HUES48 (cell line): ENCODE measurements at regions not wholly inside any gene's neighbourhood (a gene's known extent, or its start where the extent isn't known, plus 50 kb on each side); places are given as distances from the start of the nearest gene placed in this dataset.

Experiments
- H3K27ac ChIP-seq: one replicate; pipeline ENCODE4 v1.7.0; 2013; ENCODE audit warnings: low read depth, low read length, inconsistent platforms
- H3K27me3 ChIP-seq: 2 replicates; pipeline ENCODE4 v1.6.1; 2013; ENCODE audit warnings: mild to moderate bottlenecking, low read length; ENCODE audit not compliant: control insufficient read depth, insufficient read depth
- H3K36me3 ChIP-seq: 2 replicates; pipeline ENCODE4 v1.6.1; 2013; ENCODE audit warnings: low read length; ENCODE audit not compliant: control insufficient read depth, insufficient read depth
- H3K4me1 ChIP-seq: 2 replicates; pipeline ENCODE4 v1.6.1; 2013; ENCODE audit warnings: mild to moderate bottlenecking, low read length; ENCODE audit not compliant: control insufficient read depth, insufficient read depth
- H3K4me3 ChIP-seq: 2 replicates; pipeline ENCODE4 v1.5.1; 2013; ENCODE audit warnings: mild to moderate bottlenecking, low read depth, low read length
- H3K9ac ChIP-seq: 2 replicates; pipeline ENCODE4 v1.6.1; 2013; ENCODE audit warnings: mild to moderate bottlenecking, low read depth, low read length, moderate library complexity
- H3K9me3 ChIP-seq: 2 replicates; pipeline ENCODE4 v1.6.1; 2013; ENCODE audit warnings: low read length; ENCODE audit not compliant: control insufficient read depth, insufficient read depth

DNA sequence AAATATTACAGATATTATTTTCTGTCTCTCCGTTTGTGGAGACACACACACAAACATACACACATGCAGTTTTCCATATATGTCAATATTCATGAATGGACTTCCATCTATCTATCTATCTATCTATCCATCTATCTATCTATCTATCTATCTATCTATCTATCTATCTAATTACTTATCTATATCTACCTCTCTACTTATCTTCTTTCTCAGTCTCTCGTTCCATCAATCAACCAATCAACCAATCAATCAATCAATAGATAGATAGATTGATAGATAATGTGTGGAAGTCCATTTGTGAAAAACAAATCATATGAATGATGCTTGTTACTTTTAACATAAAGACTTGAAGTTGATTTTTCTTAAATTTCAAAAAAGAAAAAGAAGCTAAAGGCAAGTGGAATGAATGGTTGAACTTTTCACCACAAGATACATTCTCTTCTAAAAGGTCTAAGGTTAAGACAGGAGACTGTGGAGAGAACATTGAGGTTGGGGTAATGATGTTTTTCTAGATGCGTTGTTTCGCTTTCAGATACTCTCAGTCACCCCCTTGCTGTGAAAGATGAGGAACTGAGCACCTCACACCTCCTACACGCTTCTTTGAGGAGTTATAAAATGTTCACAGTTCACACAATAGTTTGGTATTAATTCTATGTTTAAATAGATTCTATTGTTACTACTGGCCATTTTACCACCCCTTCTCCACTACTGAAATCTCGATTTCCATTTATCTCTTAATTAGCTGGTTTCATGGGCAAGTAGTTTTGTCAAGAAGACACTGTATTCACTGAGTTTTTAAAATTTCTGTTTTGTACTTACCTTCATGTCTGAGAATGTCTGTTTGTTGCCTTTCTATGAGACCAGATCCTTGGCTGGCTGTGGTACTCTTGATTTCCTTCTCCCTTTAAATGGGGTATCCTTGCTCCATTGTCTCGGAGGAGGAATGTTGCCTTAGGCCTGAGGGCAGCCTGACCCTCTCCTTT is 114.1 kb downstream of the EMX2 start:
- Histone ChIP-seq H3K9ac (no peak overlapping the region), H3K36me3 (no peaks in the 10 kb centered on the region), H3K4me3 (no peak overlapping the region), H3K9me3 (peaks cover 6% of the 10 kb centered on the region; the same call in 1 of the 2 replicates), H3K27ac (no peak overlapping the region), H3K4me1 (no peaks in the 10 kb centered on the region), H3K27me3 (no peaks in the 10 kb centered on the region)

DNA sequence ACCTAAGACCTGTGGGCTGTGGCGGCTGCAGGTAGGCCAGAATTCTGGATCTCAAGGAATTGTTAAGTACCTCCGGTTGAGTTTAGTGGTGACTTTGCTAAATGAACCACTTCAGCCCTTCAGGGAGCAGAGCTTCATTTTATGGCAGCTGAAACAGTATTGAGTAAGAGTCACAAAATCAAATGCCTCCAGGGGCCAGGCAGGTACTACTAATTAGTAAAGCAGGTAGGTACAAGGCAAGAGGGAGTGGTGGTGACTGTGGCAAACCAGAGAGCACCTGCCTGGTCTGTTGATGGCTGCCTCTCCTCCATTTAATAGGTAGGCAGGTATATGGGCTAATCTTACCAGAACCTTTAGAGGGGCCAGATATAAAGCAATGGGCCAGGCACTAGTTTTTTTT is 118.8 kb downstream of the EMX2 start:
- Histone ChIP-seq H3K9ac (no peak overlapping the region), H3K36me3 (no peaks in the 10 kb centered on the region), H3K9me3 (no peaks in the 10 kb centered on the region), H3K4me1 (no peaks in the 10 kb centered on the region), H3K4me3 (no peak overlapping the region), H3K27ac (no peak overlapping the region), H3K27me3 (no peaks in the 10 kb centered on the region)

DNA sequence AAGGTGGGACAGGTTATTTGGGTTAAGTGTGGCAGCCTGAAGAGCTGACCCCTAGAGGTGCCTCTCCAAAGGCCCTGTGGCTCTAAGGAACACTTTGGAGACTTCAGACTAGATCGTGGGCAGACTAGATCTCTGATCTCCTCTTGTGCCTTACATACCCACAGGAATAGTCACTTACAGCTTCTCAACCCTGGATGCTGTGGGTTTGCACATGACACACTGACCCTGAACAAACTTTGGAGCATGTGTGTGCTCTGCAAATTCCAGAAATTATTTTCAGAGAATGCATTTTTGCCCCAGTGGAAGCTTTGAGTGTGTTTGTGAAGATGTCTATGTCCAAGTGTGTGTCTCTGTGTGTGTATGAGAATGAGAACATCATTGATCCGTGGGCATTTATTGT is 119.6 kb downstream of the EMX2 start:
- Histone ChIP-seq H3K27me3 (no peaks in the 10 kb centered on the region), H3K27ac (no peak overlapping the region), H3K9me3 (no peaks in the 10 kb centered on the region), H3K36me3 (no peaks in the 10 kb centered on the region), H3K4me1 (no peaks in the 10 kb centered on the region), H3K4me3 (no peak overlapping the region), H3K9ac (no peak overlapping the region)

DNA sequence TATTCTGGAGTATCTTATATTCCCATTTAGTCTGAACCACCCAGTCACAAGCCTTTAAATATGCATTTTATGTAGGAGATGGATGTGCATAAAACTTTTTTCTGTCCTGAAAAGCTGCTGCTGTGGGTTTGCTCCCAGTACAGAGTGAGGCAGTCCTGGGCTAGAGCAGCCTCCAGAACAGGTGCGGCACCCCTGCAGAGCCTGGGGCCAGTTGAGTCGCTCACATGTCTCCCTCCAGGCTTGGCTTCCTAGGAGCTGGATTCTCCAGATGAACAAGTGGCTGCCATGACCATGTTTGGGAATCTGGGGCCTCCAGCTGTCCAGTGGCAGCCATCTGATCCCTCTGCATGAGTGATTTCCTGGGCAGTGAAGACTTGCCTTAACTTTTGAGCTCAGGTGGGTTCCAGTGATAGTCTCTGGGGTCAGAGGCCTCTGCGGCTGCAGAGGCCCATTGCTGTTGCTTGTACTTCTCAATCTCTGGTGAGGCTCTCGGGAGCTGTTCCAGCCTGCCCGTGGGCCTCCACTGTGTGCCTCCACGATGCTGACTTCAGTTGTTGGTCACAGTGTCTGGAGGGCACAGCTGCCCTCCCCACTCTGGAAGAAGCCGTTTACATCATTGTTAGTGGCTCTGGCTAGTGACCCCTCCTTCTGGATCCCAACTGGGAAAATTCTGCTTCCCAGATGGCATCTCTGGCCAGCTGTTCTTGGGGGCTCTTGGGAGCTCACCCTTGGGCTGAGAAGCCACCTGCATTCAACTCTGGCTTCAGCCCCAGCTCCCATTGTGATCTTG is 120.4 kb downstream of the EMX2 start:
- no peaks in the 10 kb centered on the region for H3K27me3 ChIP-seq
- no peaks in the 10 kb centered on the region for H3K36me3 ChIP-seq
- no peaks in the 10 kb centered on the region for H3K9me3 ChIP-seq
- no peak overlapping the region for H3K9ac ChIP-seq
- H3K4me1 ChIP-seq: no peaks in the 10 kb centered on the region
- H3K27ac ChIP-seq: no peak overlapping the region
- H3K4me3 ChIP-seq: no peak overlapping the region

DNA sequence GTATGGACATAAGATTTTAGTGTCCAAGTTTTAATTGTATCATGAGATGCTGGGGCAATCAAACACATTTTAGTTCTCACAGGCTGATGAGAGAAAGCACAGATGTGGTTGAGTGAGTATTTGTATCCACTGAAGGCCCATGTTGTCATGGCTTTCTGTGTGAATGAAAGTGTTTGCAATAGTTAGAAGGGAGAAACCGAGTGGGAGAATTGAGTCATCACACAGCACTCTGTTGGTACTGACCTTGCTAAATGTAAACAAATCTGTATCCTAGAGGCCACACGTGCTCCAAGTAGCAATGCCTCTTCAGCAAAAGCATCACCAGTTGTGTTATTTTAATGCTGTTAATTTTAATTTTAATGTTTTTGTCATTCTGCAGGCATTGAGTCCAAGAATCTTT is 121.2 kb downstream of the EMX2 start:
- Histone ChIP-seq H3K9me3 (no peaks in the 10 kb centered on the region), H3K36me3 (no peaks in the 10 kb centered on the region), H3K27ac (no peak overlapping the region), H3K4me1 (no peaks in the 10 kb centered on the region), H3K9ac (no peak overlapping the region), H3K27me3 (no peaks in the 10 kb centered on the region), H3K4me3 (no peak overlapping the region)

DNA sequence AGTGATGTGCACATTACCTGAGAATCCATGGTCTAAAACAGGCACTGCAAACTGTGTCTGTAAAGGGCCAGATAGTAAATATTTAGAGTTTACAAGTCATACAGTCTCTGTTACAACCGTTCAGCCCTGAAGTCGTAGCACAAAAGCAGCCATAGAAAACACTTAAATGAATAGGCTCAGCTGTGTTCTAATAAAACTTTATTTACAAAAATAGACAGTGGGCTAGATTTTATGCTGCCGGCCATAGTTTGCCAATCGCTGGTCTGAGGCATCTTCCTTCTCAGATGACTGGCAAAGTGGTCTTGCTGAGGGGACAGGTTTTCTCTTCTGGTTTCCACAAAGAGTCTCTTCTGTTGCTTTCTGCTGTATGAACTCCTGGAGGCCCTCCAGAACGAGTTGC is 121.7 kb downstream of the EMX2 start:
- H3K9ac ChIP-seq: no peak overlapping the region
- no peaks in the 10 kb centered on the region for H3K9me3 ChIP-seq

DNA sequence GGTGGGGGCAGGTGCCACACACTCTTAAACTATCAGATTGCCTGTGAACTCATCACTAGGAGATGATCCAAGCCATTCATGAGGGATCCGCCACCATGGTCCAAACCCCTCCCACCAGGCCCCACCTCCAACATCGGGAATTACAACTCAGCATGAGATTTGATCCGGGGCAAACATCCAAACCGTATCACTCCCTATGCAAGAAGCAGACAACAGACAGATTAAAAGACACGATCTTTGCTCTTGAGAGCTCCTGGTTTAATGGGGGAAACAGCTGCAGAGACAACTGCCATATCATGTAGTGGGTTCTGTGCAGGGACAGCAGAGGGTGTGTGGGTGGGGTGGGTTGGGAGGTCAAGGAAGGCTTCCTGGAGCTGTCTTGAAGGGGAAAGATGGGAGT is 123.6 kb downstream of the EMX2 start:
- H3K27me3 ChIP-seq: no peaks in the 10 kb centered on the region
- no peak overlapping the region for H3K27ac ChIP-seq
- no peaks in the 10 kb centered on the region for H3K36me3 ChIP-seq
- H3K9me3 ChIP-seq: no peaks in the 10 kb centered on the region
- H3K4me1 ChIP-seq: no peaks in the 10 kb centered on the region
- H3K9ac ChIP-seq: no peak overlapping the region
- no peak overlapping the region for H3K4me3 ChIP-seq

More for the DNA sequence above, 121.7 kb downstream of the EMX2 start:
- Histone ChIP-seq H3K27me3 (no peaks in the 10 kb centered on the region), H3K27ac (no peak overlapping the region), H3K4me3 (no peak overlapping the region), H3K4me1 (no peaks in the 10 kb centered on the region), H3K36me3 (no peaks in the 10 kb centered on the region)

DNA sequence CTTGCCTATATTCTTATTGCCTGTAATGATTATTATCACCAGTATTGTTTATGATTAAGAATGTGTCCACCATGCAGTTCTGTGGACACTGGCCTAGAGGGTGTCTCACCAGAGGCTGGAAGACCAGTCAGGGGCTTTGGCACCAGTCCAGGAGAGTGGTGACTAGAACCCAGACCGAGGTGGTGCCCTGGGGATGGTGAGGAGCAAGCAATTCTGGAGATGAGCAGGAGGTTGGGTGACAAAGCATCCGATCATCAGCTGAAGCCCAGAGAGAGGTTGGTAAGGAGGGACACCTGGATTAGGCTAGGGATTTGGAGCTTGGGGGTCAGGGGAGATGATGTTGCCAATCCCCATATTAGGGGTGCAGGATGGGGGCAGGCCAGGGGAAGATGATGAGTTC is 124.4 kb downstream of the EMX2 start:
- Histone ChIP-seq H3K36me3 (no peaks in the 10 kb centered on the region), H3K27me3 (no peaks in the 10 kb centered on the region), H3K27ac (no peak overlapping the region), H3K9me3 (no peaks in the 10 kb centered on the region), H3K9ac (no peak overlapping the region), H3K4me3 (no peak overlapping the region), H3K4me1 (no peaks in the 10 kb centered on the region)

DNA sequence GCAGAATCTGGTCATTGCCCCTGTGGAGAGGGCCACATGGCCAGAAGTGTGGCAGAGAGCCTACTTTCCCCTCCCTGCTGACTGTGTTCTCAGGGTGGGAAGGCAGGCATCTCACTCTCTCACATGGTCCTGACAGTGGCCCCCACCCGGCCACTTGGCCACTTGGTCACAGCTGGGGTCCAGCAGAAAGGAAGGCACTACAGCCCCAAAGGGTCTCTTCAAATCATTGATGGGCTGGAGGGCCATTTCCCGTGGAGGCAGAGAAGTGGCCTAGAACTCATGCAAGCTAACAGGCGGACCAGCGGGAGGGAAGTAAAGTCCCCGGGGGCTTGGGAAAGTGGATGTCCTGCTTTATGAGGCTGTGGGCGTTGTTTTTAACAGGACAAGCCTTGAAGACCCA is 125.3 kb downstream of the EMX2 start:
- Histone ChIP-seq H3K27me3 (no peaks in the 10 kb centered on the region), H3K9me3 (no peaks in the 10 kb centered on the region), H3K36me3 (no peaks in the 10 kb centered on the region), H3K9ac (no peak overlapping the region), H3K4me3 (no peak overlapping the region), H3K27ac (no peak overlapping the region), H3K4me1 (no peaks in the 10 kb centered on the region)

DNA sequence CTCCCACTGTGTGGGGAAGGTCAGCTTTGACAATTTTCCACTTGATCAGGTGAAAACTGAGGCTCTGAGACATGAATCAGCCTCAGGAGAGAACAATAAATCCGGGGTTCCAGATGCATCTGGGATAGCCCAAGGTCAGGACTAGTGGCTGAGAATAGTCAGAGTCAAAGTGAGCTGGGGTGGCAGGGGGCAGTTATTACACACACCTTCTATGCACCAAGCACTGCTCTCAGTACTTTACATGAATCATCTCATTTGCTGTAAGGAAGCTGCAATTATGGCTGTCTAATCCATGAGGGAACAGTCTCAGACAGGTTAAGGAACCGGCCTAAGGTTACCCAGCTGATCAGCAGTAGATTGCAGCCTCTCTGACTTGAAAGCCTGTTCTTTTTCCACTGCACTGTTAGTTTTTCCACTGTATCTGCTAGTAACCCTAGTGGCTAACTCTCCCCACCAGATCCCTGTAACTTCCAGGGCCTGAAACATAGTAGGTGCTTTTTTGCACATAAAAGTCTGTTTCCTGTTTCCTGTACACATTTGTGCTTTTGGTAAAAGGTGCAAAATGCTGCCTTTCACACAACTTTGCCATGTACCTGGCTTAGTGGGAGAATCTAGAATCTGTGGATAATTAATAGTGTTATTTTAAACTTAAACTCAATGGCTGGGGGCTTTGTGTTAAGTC is 125.9 kb downstream of the EMX2 start:
- Histone ChIP-seq H3K4me1 (no peaks in the 10 kb centered on the region), H3K27ac (no peak overlapping the region), H3K36me3 (no peaks in the 10 kb centered on the region), H3K27me3 (no peaks in the 10 kb centered on the region), H3K9me3 (no peaks in the 10 kb centered on the region), H3K9ac (no peak overlapping the region), H3K4me3 (no peak overlapping the region)
